ENCODE measurements at regions not wholly inside any gene's neighbourhood (a gene's known extent, or its start where the extent isn't known, plus 50 kb on each side); places are given as distances from the start of the nearest gene placed in this dataset.
A peak's percentile ranks its signal among the peaks of the same experiment; 100 is the strongest.

GRCh38 chr21:43361127-43361492 is 65.8 kb downstream of the SIK1 start:
- no peak for DNase-seq
- H3K9ac ChIP-seq (ENCODE audit: low read depth in 2 of 2, low read length in 2 of 2) = peak overlapping the region in 1 of 2 donors; percentile 15
- no peaks in the 10 kb centered on the region for H3K27me3 ChIP-seq
- no peak overlapping the region for H3K4me3 ChIP-seq
- peak overlapping the region; percentile 63 for H3K27ac ChIP-seq
- H3K9me3 ChIP-seq = no peaks in the 10 kb centered on the region
- H3K36me3 ChIP-seq = no peaks in the 10 kb centered on the region
- TF ChIP-seq CTCF (IDR thresholded peaks at IDR 0.05) = no peak
- no peaks in the 10 kb centered on the region for H3K4me1 ChIP-seq
- intact Hi-C loops (cut with DNase I) = no loop called here

GRCh38 chr21:43360441-43361126 is 66.3 kb downstream of the SIK1 start:
- H3K36me3 ChIP-seq = no peaks in the 10 kb centered on the region
- H3K4me1 ChIP-seq = no peaks in the 10 kb centered on the region
- TF ChIP-seq CTCF (IDR thresholded peaks at IDR 0.05) = no peak
- H3K9ac ChIP-seq (ENCODE audit: low read depth in 2 of 2, low read length in 2 of 2) = no peak overlapping the region
- H3K27me3 ChIP-seq = no peaks in the 10 kb centered on the region
- H3K9me3 ChIP-seq = no peaks in the 10 kb centered on the region
- no peak overlapping the region for H3K27ac ChIP-seq
- H3K4me3 ChIP-seq = no peak overlapping the region
- intact Hi-C loops (cut with DNase I) = no loop called here
- DNase-seq = no peak

GRCh38 chr21:43358940-43359822 is 67.8 kb downstream of the SIK1 start:
- no peak overlapping the region for H3K27ac ChIP-seq
- H3K27me3 ChIP-seq = no peaks in the 10 kb centered on the region
- intact Hi-C loops (cut with DNase I) = no loop called here

GRCh38 chr21:43357715-43358430 is 69.1 kb downstream of the SIK1 start:
- TF ChIP-seq CTCF (IDR thresholded peaks at IDR 0.05) = no peak
- H3K27me3 ChIP-seq = no peaks in the 10 kb centered on the region
- H3K27ac ChIP-seq = no peak overlapping the region
- no peak overlapping the region for H3K9ac ChIP-seq (ENCODE audit: low read depth in 2 of 2, low read length in 2 of 2)
- H3K4me1 ChIP-seq = no peaks in the 10 kb centered on the region
- DNase-seq = no peak
- intact Hi-C loops (cut with DNase I) = no loop called here
- no peak overlapping the region for H3K4me3 ChIP-seq
- no peaks in the 10 kb centered on the region for H3K9me3 ChIP-seq
- no peaks in the 10 kb centered on the region for H3K36me3 ChIP-seq

More at GRCh38 chr21:43358940-43359822, 67.8 kb downstream of the SIK1 start:
- no peak for TF ChIP-seq CTCF (IDR thresholded peaks at IDR 0.05)
- no peak overlapping the region for H3K4me3 ChIP-seq
- no peaks in the 10 kb centered on the region for H3K9me3 ChIP-seq
- H3K9ac ChIP-seq (ENCODE audit: low read depth in 2 of 2, low read length in 2 of 2) = no peak overlapping the region
- no peaks in the 10 kb centered on the region for H3K4me1 ChIP-seq
- DNase-seq = no peak
- no peaks in the 10 kb centered on the region for H3K36me3 ChIP-seq

GRCh38 chr21:43355925-43356289 is 71.0 kb downstream of the SIK1 start:
- TF ChIP-seq CTCF (IDR thresholded peaks at IDR 0.05) = no peak
- intact Hi-C loops (cut with DNase I) = no loop called here
- no peaks in the 10 kb centered on the region for H3K9me3 ChIP-seq
- no peak overlapping the region for H3K27ac ChIP-seq
- H3K4me1 ChIP-seq = no peaks in the 10 kb centered on the region
- H3K4me3 ChIP-seq = no peak overlapping the region
- no peak for DNase-seq
- no peaks in the 10 kb centered on the region for H3K27me3 ChIP-seq
- H3K9ac ChIP-seq (ENCODE audit: low read depth in 2 of 2, low read length in 2 of 2) = no peak overlapping the region
- no peaks in the 10 kb centered on the region for H3K36me3 ChIP-seq
